ENCODE measurements at regions not wholly inside any gene's neighbourhood (a gene's known extent, or its start where the extent isn't known, plus 50 kb on each side); places are given as distances from the start of the nearest gene placed in this dataset.
A peak's percentile ranks its signal among the peaks of the same experiment; 100 is the strongest.

DNA sequence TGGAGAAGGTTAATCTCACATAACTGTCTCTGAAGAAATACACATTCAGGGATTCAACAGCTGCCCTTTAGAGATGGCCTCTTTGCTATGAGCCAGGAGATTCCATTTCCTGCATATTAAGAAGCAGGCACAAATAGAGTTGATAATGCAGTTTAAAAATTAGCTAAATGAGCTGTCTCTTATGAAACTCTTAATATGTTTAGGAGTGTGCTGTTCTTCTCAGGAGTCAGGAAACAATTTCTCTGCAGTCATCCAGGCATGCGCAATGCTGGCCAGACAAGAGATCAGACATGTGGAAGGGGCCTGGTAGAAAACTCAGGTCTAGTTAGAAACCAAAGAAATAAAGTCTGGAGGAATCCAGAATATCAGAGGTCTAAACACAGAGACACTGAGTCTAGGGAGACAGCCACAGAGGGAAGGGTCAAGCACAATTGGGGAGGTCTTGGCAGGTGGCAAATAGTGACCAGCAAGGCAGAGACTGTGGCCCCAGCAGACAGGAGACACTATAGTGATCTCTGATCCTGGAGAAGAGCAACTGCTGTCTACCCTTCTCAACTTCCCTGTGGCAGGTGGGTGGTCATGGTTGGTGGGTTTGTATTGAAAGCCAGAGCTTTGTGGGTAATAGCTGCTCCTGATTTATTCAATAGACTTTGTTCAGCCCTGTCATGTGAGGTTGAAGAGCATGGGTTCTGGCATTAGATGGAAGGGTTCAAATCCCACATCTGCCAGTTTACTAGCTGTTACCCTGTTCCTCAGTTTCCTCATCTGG is 185.8 kb upstream of the RMST start:
- DNase-seq = no peak

DNA sequence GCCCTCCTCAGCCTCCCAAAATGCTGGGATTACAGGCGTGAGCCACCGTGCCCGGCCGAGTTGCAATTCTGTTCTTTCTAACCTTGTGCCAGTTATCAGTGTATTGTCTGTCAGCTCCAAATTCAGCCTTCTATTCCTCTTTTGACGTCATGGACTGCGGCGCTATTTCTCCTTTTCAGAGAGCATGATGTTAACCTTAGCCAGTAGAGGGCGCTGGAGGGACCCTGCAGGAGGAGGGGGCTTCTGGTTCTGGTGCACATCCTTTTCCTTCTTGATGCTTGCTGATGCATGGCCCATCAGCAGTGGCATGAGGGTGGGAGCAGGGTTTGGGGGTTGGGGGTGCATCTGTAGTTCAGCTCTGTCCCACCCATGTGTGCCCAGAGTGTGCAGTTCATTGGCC is 179.3 kb upstream of the RMST start:
- DNase-seq = no peak

GRCh38 chr12:97288531-97288930 is 174.1 kb upstream of the RMST start:
- no peak for DNase-seq

GRCh38 chr12:97292588-97292987 is 170.0 kb upstream of the RMST start:
- no peak for DNase-seq

DNA sequence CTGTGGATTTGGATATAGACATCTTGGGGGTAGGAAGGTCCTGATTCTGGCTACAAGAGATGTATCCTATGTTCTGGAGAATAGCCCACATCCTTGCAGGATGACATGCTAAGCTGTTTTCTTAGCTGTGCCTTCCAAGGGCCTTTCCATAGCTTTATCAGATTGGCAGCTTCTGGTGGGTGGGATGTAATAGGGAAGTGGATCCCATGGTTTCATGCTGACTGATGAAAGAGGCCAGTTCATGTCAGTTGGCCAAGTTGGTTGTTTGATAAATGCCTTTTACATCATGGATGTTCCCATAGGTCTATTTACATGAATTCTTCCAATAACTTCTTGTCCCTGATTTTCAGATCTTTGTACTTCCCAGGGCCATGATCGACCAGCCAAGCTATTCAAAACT is 169.1 kb upstream of the RMST start:
- DNase-seq = no peak

GRCh38 chr12:97299847-97300246 is 162.8 kb upstream of the RMST start:
- no peak for DNase-seq

GRCh38 chr12:97300431-97300830 is 162.2 kb upstream of the RMST start:
- DNase-seq = no peak

DNA sequence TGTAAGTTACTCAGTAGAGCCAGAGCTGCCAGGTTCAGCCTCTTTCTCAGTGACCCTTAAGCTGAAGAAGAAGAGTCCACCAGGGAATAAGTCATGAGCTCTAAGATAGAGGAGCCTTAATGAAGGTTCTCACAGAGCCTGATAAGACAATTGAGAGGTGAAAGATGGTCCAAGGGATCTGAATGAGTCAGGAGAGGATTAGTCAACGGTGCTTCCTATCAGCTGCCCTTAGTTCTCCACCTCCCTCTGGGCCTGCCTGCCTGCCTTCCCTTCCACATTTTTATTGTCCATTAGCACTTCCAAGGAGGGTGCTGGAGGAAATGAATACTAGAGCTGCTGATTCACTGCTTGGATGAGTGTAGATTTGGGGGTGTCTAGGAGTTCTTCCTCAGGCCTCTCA is 161.7 kb upstream of the RMST start:
- DNase-seq = no peak

DNA sequence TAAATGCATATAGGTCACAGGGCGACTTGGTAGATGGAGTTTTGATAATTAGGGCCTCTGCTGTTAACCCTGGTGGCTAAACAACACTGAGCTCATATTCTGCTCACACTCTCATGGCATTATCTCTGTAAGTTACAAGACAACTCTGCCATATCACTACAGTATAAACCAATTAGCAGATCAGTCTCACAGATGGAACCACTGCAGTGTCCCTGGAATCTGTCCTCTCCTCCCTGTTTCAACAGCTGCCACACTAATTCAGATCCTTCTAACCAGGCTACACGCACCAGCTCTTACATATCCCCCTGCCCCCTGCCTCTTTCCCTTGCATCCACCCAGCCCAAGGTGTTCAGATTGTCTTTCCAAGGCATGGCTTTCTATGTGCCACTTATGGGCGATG is 161.0 kb upstream of the RMST start:
- DNase-seq = no peak

DNA sequence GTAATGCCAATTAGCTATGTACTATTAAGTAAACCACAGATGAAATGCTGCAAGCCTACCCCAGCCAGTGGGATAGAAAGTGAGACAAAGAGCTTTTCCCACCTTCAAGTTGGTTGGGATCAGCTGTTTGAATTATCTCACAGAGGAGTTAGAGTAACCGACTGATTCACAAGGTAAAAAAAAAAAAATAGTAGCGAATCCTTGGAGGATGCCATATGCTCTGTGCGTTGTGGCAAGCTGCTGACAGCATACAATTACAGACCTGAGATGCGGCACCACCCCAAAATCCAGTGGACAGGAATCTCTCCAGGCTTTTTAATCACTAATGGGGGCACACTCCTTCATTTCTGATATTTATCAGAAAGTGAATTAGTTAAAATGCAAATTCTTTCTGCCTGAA is 157.0 kb upstream of the RMST start:
- DNase-seq = no peak

GRCh38 chr12:97306147-97306546 is 156.5 kb upstream of the RMST start:
- DNase-seq = no peak

- DNase-seq = peak; percentile 48
Measured at GRCh38 chr12:97308576-97309198, 153.9 kb upstream of the RMST start.

GRCh38 chr12:97309921-97310320 is 152.7 kb upstream of the RMST start:
- DNase-seq = no peak

DNA sequence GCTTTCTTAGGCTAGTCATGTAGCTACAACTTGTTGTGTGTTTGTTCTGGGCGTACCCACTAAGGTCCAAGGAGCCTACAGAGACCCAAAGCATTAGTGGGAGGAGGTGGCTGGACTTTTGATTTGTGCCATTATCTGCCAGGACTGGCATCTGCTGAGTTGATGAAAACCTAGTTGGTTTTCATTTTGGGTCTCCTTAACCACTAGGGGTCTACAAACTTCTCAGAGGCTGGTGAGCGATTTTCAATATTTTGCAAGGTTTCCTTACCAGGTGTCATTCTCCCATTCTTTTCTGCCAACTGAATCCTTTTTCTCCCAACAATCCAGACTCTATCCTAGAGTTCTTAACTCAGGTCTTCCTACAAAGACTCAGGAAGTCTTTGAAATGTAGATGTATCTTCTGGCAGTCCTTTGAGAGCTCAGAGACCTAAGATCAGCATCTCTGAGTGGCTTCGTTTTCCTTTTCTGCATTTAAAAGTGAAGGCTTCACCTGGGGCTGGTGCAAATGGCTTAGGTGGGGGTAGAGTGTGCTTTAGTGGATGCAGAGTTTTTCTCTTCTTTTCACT is 150.0 kb upstream of the RMST start:
- DNase-seq = no peak

- DNase-seq = no peak
Measured at GRCh38 chr12:97313471-97314190, 149.0 kb upstream of the RMST start.

DNA sequence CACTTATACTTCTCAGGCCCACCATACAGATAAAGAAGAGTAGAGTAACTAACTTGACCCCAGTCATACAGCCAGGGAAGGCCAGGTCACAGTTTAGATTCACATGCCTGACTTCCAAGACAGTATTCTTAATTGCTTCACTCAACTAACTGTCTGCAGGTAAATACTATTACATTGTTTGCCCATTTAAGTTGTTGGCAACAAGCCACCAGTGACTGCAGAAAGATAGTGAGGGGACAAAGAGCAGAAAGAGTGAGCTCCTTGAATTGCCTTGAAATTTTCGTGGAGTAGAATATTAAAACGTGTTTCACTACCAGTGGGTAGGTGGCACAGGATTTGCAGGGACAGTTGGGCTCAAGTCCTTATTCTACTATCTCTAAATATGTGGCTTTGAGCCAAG is 146.3 kb upstream of the RMST start:
- no peak for DNase-seq

- DNase-seq = no peak
Measured at GRCh38 chr12:97321621-97322020, 141.0 kb upstream of the RMST start.

DNA sequence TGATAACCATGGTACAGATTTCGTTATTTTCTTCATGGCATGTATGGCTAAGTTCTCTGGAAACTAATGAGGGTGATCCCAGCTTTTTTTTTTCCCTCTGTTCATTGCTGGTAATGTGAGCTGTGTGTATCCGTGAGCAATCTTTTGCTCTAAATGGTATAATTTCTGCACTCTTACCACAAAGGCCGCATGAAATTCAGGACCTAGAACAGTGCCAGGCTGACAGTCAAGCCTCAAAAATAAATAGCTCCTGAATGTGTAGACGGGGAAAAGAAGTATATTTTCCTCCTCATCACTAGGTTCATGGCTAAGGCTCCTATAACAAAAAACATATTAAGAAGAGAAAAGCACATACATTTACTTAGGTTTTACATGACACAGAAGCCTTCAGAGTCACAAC is 140.2 kb upstream of the RMST start:
- no peak for DNase-seq

- no peak for DNase-seq
Measured at GRCh38 chr12:97323154-97323553, 139.4 kb upstream of the RMST start.

DNA sequence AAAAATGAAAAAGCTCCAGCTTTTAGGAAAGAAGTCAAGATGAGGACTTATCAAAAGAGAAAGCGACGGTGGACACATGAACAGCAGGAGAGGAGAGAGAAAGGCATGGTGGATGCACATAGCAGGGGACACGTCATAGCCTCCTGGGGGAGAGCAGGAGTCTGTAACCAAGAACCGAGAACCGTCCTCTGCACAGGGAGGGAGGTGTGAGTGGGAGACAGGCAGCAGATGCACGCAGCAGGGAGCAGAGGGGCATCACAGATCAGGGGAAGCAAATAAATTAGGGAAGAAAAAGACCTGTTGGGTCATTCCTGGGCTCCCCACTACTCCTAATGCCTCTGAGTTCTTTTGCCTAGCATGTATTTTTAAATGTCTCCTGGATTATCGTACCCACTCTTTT is 138.1 kb upstream of the RMST start:
- DNase-seq = no peak

- no peak for DNase-seq
Measured at GRCh38 chr12:97335115-97335514, 127.5 kb upstream of the RMST start.

DNA sequence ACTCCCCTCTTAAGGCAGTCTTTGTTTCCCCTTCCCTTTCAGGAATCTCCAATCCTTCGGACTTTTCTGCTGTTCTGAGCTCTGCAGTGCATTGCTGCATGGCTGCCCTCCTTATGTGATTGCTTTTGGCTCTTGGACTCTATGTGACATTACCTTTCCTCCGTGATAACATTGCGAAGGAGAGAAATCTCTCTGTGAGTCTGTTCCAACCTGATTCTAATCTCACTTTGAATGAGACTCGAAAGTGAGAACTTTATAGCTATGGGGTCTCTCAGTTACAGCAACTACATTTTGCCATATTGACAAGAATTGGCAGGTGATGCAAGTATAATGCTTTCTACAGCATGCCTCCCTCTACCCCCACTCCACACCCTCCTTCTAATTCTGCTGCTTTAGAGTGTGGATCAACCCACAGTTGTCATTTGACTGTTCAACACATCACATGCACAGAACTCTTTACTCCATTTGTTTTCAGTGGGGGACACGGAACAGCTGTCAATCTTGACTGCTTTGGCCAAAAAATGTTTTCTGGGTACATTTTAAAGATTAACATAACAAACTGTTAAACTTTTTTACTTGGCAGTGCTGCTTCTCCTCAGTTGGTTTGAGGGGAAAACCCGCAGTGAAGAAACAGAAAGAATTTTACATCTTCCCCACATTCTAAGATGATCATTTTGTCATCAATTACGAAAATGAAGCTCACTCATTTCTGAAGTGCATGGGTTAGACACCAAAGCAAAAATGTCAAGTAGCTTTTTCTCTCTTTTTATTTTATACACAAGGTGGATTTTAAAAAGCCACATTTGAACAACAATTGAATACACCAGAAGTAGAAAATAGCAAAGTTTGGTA is 125.5 kb upstream of the RMST start:
- DNase-seq = no peak

GRCh38 chr12:97342130-97342529 is 120.5 kb upstream of the RMST start:
- no peak for DNase-seq
